ENCODE measurements at regions not wholly inside any gene's neighbourhood (a gene's known extent, or its start where the extent isn't known, plus 50 kb on each side); places are given as distances from the start of the nearest gene placed in this dataset.
"Not testable (repeated sequence)": the region's sequence is repeated elsewhere in the genome, so short reads cannot be mapped to it uniquely, and the experiment has no call there.

GRCh38 chr11:129729823-129730222 lies 85.8 kb upstream of the TMEM45B start:
- no peak for DNase-seq

GRCh38 chr11:129731316-129731715 lies 84.3 kb upstream of the TMEM45B start:
- no peak for DNase-seq

- no peak for DNase-seq
These were observed 82.7 kb upstream of the TMEM45B start for GRCh38 chr11:129732941-129733340.

GRCh38 chr11:129733384-129733783 lies 82.3 kb upstream of the TMEM45B start:
- DNase-seq: no peak

GRCh38 chr11:129733981-129734380 lies 81.7 kb upstream of the TMEM45B start:
- DNase-seq: no peak

GRCh38 chr11:129734654-129735053 lies 81.0 kb upstream of the TMEM45B start:
- no peak for DNase-seq

- DNase-seq: no peak
These were observed 77.8 kb upstream of the TMEM45B start for GRCh38 chr11:129737831-129738230.

GRCh38 chr11:129738242-129738641 lies 77.4 kb upstream of the TMEM45B start:
- no peak for DNase-seq

GRCh38 chr11:129739339-129739738 lies 76.3 kb upstream of the TMEM45B start:
- no peak for DNase-seq

GRCh38 chr11:129740125-129740719 lies 75.4 kb upstream of the TMEM45B start:
- DNase-seq: no peak

GRCh38 chr11:129743112-129743815 lies 72.4 kb upstream of the TMEM45B start:
- no peak for DNase-seq

GRCh38 chr11:129747071-129747470 lies 68.6 kb upstream of the TMEM45B start:
- DNase-seq: no peak

GRCh38 chr11:129749141-129749540 lies 66.5 kb upstream of the TMEM45B start:
- DNase-seq: no peak

GRCh38 chr11:129750343-129751292 lies 65.0 kb upstream of the TMEM45B start:
- DNase-seq: peak in 13 of 14 donors; percentile 13 to 80 (median 39)

- DNase-seq: no peak
These were observed 64.1 kb upstream of the TMEM45B start for GRCh38 chr11:129751511-129751910.

- DNase-seq: not testable (repeated sequence)
These were observed 52.1 kb upstream of the TMEM45B start for GRCh38 chr11:129763569-129763968.

GRCh38 chr11:129764204-129764603 lies 51.4 kb upstream of the TMEM45B start:
- not testable (repeated sequence) for DNase-seq

All from C1 segment of cervical spinal cord (tissue), 14 donors.